GM21367 (cell line): ENCODE measurements at regions not wholly inside any gene's neighbourhood (a gene's known extent, or its start where the extent isn't known, plus 50 kb on each side); places are given as distances from the start of the nearest gene placed in this dataset.

Experiments
- ATAC-seq: cut with Tn5 transposase; IDR thresholded peaks from one replicate; pipeline ENCODE4 v1.9.1; 2021; ENCODE audit not compliant: unreplicated experiment

- no peak for ATAC-seq
Measured at GRCh38 chrX:11040405-11040804, 70.7 kb upstream of the HCCS start.

DNA sequence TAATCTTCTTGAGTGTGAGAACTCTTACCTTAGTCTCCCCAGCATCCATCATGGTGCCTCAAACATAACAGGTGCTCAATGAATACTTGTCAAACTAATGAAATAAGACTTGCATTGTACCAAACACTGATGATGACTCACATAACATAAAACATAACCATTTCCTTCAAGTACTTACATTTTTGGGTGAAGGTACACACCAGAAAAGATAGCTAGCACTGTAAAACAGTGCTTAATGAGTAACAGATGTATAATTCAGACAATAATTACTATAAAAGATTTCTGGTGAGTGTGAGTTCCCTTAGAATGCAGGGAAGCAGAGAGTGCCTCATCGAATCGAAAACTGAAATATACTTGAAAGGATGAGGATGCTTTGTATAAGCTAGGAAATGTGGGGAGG is 70.1 kb upstream of the HCCS start:
- no peak for ATAC-seq

DNA sequence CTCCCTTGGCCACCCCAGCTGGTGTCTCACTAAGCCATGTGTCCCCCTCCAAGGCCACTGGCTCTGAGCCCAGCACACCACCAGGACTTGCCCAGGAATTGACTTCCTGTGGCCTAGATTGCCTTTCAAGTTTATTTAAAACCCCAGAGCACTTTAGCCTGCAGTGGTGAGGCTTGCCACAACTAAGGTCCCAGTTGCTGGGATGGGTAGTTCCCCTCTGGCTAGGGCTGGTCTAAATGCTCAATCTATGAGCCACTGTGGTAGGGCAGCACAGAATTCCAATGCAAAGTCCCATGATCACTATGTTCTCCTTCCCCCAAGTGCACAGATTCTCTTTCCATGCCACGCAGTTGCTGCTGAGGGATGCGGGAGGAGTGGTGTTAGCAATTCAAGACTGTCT is 61.1 kb upstream of the HCCS start:
- no peak for ATAC-seq

GRCh38 chrX:11053351-11053750 is 57.8 kb upstream of the HCCS start:
- no peak for ATAC-seq

GRCh38 chrX:11056322-11057176 is 54.6 kb upstream of the HCCS start:
- no peak for ATAC-seq

DNA sequence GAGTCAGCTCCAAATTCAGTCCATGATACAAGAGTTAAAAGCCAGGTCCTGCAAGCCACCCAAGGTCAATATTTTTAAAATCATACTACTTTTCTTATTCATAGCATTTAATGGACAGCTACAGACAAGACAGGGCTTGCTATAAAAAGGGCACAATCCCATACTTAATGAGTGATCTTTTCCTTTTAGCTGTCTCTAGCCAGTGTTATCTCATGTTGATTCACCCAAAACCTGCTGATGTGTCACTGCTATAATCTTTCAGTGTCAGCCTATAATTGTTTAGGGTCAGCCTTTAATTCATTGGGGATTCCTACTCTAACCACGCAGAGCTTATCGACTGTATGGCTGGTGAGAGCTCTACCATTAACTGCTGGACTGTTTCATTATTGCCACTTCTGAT is 51.2 kb upstream of the HCCS start:
- ATAC-seq: no peak
